HK-2 (cell line): ENCODE measurements at regions not wholly inside any gene's neighbourhood (a gene's known extent, or its start where the extent isn't known, plus 50 kb on each side); places are given as distances from the start of the nearest gene placed in this dataset.
A peak's percentile ranks its signal among the peaks of the same experiment; 100 is the strongest.

Source experiments
- DNase-seq: peaks from one replicate; pipeline ENCODE4 v3.0.0-alpha.2; 2018; ENCODE audit not compliant: unreplicated experiment

DNA sequence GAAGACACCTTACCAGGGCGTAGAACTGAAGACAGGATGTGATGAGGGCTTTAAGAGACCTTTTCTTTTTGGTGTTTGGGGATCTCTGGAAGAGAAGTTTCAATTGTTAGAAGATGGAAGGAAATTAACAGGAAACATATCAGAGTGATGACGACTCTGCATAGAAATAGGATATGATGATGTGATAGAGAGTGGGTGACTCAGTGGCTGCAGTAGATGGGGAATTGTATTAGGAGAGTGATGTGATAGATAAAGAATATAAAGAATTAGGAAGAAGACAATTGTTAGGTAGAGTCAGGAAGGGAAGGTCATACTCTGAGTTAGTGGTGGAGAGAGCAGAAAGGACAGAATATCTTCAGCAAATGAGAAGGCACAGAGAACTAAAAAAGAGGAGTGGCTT, 593.9 kb downstream of the NYAP2 start:
- no peak for DNase-seq

GRCh38 chr2:225989809-225990208, 590.3 kb downstream of the NYAP2 start:
- no peak for DNase-seq

GRCh38 chr2:225980372-225980771, 580.9 kb downstream of the NYAP2 start:
- no peak for DNase-seq

- DNase-seq = no peak
These were observed 571.9 kb downstream of the NYAP2 start for GRCh38 chr2:225971433-225971832.

DNA sequence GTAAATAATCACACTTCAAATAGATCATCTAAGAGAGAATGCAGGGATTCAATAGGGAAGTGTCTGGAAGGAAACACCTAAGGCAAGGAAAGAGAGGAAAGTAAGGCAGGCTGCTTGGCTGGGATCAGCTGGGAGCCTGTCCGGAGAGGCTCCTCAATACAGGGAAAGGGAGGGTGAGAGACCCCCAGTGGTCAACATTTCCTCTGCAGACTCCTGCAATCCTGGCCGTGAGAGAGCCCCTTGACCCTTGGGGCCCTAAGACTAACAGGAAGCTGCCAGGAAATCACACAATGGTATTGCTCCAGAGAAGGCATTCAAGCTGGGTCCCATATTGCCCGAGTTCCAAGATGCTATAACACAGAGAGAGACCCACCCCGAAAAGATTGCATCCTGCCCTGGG, 549.4 kb downstream of the NYAP2 start:
- no peak for DNase-seq

DNA sequence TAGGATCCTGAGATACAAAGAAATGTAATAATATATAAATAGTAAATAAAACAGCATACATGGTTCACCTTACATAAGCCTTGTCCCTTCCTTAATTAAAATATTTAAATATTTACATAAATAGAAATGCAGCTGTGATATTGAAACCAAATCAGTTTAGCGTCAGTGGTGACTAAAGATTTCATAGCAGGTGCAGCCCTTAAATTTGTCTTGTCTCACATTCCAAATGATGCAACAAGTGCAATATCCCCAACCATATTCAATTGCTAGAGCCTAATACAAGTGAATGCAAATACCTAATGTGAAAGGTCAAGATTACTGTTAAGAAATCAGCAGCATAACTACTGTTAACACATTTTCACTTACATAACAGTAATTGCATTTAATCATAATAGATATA, 539.5 kb downstream of the NYAP2 start:
- no peak for DNase-seq

GRCh38 chr2:225937625-225938187, 538.2 kb downstream of the NYAP2 start:
- no peak for DNase-seq

DNA sequence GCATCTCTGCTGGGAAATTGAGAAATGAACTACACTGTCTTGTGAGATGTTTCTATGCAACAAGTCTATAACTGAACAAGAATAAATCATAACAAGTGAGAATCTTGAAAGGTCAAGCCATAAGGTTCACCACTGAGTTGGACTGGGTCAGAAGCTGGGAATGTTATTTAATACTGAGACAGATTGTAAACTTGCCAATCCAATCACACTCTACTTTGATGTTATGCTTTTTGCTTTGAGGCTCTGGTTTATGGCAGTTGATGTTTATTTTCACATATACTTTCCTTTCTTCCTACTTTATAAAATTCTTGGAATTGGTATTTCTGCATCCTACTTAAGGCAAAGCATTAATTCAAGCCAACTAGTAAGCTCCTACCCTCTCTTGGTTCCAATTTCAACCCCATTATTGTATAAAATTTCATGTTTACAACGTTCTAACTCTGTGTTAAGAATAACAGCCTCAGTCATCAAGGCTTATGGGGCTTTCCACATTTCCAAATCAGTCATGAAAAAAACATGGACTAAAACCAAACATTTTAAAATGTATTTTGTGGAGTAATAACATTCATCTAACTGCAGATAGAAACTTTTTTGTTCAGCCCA, 533.4 kb downstream of the NYAP2 start:
- no peak for DNase-seq

- DNase-seq = no peak
These were observed 531.2 kb downstream of the NYAP2 start for GRCh38 chr2:225930687-225931086.

GRCh38 chr2:225920621-225921220, 521.2 kb downstream of the NYAP2 start:
- DNase-seq = no peak

- DNase-seq = no peak
These were observed 517.2 kb downstream of the NYAP2 start for GRCh38 chr2:225916692-225917091.

DNA sequence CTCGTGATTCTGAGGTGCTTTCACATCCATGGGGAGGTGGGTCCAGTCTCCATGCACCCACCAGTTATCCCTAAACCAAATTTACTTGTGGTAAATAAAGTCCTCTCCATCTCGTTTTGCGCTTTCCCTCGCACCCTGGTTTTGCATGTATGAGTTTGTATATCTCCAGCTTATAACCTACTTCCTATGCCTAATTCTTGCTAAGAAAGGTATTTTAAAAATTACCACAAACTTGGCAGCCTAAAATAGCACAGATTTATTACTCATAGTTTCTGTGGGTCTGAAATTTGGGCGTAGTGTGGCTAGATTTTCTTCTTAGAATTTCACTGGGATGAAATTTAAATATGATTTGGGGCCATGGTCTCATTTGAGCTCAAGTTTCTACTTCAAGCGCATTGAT, 511.5 kb downstream of the NYAP2 start:
- DNase-seq = no peak

DNA sequence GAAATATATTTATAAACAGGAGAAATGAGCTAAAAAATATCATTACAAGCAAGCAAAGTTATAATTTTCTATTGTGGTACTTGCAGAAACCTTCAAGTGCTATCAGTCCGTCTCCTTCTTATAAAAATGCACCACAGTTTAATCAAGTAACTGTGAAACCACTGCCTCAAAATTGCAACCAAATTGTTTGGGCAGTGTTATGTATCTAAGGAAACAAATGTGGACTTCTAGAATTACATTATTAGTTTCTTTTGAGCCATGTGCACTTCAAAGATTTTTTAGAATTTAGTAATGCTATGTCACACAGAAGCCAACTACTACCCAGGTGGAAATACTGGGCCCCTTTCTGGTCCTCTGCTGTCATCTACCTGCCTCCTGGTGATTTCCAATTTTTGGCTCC, 495.6 kb downstream of the NYAP2 start:
- DNase-seq = no peak

DNA sequence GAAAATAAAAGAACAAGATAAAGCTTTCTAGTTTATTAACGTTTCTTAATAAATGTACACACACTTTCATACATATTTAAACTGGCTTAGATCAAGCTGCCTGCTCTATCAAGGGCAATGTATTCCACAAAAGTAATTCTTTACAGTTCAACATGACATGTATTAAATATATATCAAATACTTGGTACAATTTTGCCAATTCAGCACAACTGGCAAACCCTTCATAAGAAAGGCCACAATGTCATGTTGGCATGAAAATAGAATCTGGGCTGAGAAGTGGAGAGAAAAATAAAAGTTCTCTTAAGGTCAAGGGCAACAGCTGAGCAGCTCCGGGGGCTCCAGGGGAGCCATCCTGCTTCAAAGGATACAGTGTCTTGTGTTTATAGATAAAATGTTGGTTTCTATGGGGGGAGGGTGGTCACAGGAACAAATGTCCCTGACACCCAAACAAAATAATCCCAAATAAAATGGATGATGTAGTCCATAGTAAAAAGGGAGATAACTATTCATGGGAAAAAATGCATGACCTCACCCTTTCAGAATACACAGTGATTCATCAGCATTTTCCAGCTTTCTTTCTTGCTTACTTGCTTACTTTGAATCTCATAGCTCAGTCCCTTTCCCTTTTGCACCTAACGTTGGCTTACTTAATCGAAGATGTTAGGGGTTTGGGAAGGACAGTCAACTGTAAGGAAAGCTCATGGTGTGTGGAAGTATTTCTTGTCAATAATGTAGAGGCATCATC, 494.9 kb downstream of the NYAP2 start:
- peak; percentile 5 for DNase-seq

- DNase-seq = no peak
These were observed 493.6 kb downstream of the NYAP2 start for GRCh38 chr2:225893151-225893550.

GRCh38 chr2:225891771-225892170, 492.3 kb downstream of the NYAP2 start:
- DNase-seq = no peak

DNA sequence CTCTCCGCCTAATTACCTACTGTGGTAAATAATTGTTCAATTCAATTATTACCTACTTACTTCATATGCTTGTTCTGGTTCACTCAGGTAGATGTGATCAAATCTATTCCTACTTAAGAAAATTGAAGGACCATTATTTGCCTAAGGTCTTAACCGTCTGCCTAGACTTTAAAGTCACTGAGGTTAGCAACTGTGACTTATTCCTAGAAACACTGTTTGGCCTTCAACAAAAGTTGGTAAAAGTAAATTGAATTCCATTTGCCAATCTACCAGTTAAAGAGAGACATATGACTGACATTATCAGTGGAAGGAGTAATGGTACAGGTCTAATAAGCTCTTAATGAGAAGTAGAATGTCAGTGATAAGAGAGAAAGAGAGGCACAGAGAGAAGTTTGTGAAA, 491.5 kb downstream of the NYAP2 start:
- no peak for DNase-seq

DNA sequence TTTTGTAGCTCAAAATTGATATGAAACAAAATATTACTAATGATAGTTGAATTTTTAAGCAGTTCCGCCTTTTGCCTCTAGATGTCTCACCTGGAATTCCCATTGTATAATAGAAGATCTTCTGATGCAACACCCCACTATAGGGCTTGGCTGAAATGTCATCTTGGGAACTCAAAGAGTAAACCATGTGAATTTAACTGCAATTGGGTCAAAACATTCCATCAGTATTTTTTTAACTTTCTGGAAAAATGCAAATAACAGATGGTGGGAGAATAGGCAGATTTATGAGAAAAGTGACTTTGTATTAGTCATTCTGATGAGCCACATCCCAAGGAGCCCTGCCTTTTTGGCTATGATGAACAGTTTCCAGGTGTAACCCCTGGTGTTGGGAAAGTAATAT, 489.9 kb downstream of the NYAP2 start:
- DNase-seq = no peak

DNA sequence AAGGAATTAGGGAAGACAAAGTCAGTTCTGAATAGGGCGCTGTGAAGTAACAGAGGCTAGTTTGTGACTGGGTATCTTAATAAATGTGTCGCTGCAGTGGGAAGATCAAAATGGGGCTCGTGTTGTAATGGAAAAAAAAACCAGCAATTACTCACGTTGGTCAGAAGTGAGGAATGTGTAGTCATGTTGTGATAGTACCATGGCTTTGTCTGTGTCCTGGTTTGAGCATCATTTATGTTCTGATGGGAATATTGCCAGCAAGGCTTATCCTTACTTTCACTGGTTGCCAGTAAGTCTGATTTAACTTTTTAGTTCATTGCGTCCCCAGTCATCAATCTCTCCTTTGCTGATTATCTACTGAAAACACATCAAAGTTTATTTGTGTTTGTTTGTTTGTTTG, 467.6 kb downstream of the NYAP2 start:
- DNase-seq = no peak

DNA sequence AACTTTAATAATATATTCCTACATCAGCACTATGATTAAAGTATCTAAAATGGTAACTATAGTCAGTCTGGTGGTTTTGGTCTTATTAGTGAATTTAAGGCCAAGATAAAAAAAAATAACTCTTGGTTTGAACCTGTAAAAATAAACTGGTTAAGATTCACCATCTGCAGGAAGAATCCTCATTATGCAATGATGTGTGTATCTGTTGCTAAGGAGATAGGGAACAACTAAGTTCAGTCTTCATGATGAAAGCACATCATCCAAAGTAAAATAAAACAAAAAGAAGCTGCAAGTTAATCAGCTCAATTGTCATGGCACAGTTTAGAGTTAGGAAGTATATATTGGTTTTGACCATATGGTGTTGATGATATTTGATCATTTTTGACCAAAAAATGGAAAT, 466.0 kb downstream of the NYAP2 start:
- no peak for DNase-seq

- no peak for DNase-seq
These were observed 464.9 kb downstream of the NYAP2 start for GRCh38 chr2:225864394-225864793.

- DNase-seq = no peak
These were observed 443.4 kb downstream of the NYAP2 start for GRCh38 chr2:225842939-225843338.

DNA sequence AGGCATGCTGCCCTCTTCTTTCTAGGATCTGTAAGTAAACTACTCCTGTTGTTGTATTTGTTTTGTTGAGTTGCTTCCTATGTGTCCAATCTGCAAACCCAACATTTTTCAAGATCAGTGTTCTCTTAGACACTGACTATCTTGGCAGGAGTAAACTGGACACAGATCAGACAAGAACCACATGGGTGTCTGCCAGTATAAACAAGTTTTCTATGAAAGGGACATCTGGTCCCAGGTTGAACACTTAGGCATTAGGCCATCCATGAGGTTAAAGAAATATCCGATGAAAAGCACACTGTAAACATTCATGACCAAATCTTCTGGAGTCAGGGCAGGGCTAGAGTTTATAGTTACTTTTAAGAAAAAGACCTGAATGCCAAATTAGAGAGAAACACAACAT, 441.8 kb downstream of the NYAP2 start:
- DNase-seq = no peak
